ENCODE measurements at regions not wholly inside any gene's neighbourhood (a gene's known extent, or its start where the extent isn't known, plus 50 kb on each side); places are given as distances from the start of the nearest gene placed in this dataset.

DNA sequence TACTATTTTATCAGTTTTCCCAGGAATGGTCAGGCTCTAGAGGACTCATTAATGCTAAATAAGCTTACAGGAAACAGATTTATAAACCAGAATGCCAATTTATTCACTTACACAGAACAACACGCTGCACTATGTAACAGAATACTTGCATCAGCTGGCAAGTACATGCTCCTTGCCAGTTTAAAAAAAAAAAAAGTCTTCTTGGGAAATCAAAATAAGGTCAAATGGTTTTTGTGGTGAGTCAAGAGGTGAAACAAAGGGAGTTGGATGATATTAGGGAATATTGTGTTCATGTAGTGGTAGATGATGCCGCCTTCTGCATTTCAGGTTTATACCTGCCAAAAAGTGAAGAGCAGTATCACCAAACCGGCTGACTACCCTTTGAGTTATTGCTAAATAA is 1322.1 kb upstream of the ZEB2 start:
- no peak for DNase-seq

DNA sequence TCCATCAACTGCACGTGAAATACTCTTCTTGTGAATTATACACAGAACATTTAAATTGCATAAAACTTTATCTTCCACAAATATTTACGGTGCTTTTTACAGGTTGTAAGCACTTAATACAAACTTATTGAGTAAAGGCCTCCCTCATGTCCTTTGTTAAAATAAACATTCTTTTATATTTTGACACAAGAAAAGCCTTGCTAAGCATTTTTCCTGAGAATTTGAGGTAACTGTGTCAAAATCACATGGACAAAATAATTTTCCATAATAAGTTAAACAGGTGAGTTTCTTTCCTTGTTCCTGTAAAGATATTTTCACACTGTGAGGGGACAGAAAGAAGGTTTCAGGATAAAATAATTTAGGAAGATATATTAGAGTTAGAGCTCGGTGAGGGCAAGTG is 1317.1 kb upstream of the ZEB2 start:
- no peak for DNase-seq

DNA sequence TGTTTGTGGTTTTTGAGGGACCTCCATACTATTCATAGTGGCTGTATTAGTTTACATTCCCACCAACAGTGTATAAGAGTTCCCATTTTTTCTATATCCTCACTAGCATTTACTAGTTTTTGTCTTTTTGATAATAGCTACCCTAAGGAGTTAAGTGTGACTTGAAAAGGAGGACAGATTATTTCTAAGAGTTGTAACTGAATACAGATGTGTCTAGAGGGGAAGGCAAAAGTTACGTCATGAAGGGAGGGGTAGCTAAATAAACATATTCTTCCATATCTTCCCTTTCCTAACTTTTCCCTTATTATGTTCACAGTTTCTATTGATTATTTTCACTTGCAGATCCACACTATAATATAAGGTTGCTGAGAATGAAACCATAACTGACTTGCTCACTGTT is 1315.7 kb upstream of the ZEB2 start:
- DNase-seq = no peak

DNA sequence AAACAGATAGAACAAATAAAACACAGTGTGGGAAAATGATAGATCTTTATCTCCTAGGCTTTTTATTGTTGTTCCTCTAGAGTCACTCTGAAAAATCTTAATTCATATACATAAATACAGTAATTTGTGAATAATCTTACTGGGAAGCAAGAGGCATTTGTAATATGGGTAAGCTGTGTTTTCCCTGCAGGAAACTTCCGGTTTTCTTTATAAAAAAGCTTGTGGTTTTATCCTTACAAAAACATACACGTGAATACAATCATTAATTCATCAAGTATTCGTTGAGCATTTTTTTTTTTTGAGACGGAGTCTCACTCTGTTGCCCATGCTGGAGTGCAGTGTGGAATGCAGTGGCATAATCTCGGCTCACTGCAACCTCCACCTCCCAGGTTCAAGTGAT is 1312.8 kb upstream of the ZEB2 start:
- no peak for DNase-seq

DNA sequence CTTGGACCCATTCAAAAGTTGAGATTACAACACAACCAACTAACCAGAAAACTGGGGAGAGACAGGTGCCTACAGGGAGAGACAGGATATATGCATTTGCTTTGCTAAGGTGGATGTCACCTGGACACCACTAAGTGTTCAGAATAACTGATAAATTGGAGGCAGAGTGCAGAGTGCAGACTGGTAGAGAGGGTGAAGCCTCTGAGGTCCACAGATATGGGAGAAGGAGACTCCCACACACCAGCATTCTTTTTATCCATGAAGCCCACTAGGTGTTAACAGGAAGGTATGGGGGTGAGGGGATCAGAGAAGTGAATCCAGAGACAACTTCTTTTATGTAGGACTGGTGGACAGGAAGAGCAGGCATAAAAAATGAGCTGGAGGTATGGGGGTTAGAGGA is 1310.0 kb upstream of the ZEB2 start:
- no peak for DNase-seq

DNA sequence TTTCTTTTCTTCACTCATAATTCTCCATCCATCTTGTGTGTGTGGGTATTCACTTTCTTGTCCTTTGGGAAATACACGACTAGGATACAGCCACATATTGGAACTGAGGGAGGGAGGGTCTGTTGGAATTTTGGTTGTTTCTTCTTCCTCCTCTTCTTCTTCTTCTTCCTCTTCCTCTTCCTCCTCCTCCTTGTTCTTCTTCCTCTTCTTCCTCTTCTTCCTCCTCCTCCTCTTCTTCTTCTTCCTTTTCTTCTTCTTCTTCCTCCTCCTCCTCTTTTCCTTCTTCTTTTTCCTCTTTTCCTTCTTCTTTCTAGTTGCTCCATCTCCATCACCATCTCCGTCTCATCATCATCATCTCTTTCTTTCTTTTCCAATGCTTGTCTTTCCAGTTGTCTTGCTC is 1307.3 kb upstream of the ZEB2 start:
- no peak for DNase-seq

DNA sequence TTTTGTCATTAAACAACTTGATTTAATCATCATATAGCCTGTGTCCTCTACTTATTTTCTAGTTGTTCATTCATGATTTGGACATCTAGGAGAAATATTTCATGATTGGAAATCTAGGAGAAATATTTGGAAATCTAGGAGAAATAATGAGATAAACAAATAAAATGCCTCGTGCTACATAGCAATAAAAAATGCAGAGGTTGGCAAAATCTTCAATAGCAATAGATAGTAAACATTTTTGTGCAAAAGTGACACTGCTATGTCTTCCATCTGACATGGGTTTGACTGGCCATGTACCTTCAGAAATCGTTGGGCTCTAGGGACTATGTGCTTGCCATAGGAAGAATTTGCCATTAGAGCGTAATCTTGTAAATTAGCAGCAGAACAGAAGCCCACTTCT is 1304.5 kb upstream of the ZEB2 start:
- DNase-seq = no peak

DNA sequence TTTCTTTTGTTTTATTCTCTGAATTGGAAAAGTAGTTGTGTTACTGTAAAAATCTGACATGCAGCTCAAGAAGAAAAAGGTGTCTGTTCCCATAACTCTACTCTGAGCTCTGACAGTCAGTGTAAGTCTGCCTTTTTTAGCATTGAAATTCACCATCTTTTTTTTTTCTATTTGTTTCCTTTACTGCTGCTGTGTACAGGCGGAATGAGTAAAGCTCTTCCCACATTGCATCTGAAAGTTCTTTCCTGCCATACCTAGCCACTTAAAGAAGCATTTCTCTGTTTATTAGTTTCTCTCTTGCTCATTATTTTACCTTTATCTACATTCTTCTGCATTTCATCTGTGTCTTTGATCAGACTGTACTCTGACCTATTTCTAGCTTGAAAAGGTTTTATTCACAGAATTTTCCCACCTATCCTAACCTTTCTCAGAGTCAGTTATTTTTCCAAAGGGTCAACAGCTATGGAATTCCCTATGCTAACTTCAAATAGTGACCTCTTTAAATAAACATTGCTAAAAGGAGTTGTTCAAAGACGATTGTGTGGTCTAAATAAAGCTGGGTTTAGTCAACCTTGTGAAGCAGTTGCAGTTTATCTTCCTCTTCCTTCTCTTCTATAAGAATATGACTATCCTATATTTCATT is 1303.1 kb upstream of the ZEB2 start:
- no peak for DNase-seq

DNA sequence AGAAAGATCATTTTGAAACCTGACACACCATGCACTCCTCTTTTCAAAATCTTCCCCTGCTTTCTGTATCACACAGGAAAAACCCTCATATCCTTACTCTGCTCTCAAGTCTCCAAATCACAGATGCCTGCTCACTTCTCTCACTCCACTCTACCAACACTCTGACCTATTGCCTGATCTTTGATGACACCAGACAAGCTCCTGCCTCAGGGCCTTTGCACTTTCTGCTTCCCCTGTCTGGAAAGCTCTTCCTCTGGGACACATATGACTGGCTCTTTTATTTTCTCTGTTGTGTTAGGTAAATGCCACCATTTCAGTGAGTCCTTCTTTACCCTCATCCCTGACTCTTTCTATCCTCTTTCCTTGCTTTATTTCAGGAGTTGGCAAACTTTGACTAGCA is 1300.7 kb upstream of the ZEB2 start:
- DNase-seq = no peak

DNA sequence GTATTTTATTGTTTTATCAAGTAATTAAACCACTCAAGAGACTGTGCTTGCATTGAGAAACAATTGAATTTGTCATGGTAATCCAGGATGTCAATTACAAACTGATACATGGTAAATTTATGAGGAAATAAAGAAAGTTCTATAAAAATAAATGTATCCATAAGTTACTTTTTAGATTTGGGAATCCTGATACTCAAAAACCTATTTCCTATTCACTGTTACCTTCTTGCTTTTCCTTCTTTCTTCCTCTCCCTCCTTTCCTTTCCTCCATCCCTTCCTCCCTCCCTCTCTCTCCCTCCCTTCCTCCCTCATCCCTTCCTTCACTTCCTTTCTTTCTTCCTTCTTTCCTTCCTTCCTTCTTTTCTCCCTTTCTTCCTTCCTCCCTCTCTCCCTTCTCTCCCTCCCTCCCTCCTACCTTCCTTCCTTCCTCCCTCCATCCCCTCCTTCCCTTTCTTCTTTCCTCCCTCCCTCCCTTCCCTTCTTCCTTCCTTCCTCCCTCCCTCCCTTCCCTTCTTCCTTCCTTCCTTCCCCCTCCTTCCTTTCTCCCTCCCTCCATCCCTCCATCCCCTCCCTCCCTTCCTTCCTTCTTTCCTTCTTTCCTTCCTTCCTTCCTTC is 1299.1 kb upstream of the ZEB2 start:
- no peak for DNase-seq

DNA sequence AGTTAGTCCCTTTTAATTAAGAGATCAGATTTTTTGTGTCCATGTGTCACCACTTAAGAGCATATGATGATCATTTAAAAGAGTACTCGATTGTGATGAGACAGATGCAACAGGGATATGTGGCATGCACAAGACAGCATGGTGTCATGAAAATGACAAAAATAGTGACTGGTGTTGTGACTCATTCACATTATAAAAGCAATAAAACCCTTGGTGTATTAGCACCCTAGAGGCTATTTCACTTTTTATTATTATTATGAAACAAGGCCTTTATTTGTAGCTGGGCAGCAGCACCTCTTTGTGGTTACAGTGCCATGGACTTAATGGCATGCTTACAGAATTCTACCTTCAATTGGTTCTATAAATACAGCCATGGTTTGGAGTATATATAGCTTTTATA is 1296.0 kb upstream of the ZEB2 start:
- no peak for DNase-seq

DNA sequence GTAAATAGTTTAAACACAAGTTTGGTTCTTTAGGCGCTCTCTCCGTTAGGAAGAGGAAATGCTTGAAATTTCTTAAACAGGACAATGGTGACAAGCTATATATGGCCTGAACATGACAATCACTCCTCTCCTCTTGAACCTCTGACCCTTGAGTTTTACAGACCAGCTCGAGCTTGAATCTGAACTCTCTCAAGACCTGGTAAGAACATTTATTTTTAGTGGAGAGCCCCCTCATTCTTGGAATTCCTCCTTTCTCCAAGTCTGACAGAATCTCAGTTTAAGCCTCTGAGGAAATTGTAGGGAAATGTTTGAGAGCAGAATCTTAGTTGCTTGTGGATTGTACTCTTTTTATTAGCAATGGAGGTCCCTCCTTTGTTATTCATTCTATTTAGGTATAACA is 1293.6 kb upstream of the ZEB2 start:
- DNase-seq = no peak

DNA sequence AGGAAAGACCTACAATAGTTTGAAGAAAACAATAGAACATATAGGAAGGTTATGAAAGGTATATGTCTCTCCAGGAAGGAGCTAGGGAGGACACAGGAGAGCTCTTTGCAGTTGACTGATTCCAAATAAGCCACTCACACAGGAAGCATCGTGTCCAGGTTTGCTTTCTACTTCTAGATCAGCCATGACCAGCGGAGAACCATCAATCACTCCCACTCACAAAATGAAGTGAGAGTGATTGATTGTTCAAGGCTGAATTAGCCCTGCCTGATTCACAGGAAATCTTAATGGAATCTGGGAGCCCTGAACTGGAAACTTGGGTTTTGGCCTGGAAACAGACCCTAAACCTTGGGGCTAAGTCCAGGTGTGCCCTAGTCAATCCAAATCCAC is 1292.2 kb upstream of the ZEB2 start:
- DNase-seq = no peak

DNA sequence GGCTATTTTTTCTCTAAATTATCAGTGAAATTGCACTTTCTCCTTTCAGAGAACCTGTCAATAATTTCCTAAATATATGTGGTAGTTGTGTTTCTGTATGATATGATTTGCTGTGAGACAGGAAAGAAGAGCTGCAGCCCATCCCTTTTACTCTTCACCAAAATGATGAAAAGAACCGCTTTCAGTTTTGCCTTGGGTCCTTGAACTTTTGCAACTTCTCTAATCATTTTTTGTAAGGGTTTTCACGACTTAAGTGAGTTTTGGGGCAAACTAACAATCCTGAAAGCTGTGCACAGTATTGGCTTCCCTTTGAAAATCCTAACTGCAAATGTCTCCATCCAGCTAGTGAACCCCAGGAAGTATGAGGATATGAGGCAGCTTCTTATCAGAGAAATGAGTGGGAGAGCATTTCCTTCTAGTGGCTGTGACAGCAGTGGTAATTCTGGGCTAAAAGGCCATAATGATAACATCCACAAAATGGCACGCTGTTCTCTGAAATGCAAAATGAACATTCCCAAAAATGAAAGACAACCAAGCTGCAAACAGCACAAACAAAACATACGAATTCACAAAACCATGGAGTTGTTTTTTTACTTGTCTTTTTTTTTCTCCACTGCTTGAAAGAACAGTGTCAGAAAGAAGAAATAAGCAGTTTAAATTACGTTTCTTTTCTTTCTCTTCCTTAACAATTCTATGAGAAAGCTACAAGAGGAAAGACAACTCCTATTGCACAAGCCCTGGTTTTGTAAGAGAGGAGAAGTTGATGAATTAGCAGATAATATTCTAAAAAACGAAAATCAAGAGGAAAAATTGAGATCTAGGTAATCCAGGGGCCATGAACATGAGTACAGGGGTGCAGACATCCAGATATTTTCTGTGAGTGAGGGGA is 1291.6 kb upstream of the ZEB2 start:
- no peak for DNase-seq

DNA sequence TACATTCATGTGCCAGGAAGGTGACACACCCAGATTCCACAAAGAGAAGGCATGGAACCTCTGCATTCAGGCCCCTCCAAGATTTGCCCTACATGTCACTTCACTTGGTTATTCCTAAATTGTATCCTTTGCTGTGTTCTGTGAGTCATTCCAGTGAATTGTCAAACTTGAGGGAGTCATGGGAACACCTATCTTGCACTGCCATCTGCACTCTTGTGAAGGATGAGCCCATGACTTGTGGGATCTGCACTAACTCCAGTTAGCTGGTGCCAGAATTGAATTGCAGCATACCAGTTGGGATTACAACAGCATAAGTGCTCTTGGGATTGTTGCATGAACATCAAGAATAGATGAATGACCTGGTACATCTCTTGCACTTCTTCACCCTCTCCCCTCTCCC is 1288.0 kb upstream of the ZEB2 start:
- no peak for DNase-seq

DNA sequence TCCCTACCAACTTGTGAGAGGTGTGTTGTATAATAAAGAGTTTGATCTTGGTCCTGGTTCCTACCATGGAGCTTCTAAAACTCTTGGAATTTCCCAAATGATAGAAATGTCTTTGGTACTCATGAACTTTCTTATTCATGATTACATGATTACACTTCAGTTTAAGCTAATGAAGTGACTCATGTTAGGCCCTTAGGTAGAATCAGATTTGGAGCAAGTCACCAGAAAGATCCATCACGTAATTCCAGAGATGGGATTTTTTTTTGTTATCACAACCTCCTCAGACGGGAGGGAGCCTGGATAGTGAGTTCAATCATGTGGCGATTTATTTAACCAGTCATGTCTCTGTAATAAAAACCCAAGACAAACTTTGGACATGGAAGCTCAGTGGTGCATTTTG is 1287.6 kb upstream of the ZEB2 start:
- no peak for DNase-seq

DNA sequence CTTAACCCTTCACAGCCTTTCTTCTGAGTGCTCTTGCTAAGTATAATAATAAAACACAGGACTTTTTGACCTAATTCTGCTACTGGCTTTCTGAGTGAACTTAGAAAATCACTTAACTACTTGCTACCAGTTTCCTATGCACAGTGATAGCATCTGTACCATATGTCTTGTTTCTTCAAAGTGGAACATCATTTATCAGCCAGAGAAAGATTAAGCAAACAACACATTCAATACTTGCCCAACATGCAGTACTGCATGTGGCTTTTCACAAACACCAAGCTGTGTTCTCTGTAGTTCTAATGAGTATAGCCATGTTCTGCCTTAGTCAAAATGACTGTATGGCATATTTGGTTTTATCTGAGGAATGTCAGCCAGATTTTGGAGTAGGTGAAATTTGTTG is 1286.6 kb upstream of the ZEB2 start:
- no peak for DNase-seq

DNA sequence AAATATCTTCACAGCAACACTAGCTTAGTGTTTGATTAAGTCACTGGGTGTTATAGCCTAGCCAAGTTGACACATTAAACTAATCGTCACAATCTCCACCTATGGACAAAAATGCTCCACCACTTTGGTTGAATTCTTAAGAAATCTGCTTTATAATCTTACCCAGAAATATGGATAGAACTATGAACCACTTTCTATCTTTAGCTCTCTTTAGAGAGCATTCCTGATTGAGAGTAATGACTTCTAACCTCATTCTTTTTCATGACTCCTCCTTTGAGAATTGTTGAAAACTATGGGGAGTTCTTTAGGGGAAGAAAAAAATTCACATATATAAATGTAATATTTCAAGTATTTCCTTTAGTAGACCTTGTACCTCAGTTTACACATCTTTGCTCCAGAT is 1282.2 kb upstream of the ZEB2 start:
- DNase-seq = no peak

DNA sequence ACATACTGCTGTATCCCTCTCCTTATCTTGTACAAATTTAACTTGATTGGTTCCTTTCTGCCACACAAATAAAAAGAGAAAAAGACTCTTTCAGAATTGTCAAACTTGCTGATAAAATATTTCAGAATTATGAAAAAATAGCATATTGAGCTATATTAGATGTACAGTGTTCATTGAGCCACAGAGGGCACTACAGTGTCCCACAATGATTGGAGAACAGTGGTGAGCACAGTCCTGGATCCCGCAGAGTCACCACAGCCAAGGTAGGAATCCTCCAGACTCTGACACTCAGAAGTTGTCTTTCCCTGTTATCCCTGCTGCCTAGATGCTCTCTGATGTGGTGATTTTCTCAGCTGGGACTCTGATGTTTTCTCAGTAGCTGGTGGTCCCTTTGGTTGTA is 1281.3 kb upstream of the ZEB2 start:
- DNase-seq = no peak

DNA sequence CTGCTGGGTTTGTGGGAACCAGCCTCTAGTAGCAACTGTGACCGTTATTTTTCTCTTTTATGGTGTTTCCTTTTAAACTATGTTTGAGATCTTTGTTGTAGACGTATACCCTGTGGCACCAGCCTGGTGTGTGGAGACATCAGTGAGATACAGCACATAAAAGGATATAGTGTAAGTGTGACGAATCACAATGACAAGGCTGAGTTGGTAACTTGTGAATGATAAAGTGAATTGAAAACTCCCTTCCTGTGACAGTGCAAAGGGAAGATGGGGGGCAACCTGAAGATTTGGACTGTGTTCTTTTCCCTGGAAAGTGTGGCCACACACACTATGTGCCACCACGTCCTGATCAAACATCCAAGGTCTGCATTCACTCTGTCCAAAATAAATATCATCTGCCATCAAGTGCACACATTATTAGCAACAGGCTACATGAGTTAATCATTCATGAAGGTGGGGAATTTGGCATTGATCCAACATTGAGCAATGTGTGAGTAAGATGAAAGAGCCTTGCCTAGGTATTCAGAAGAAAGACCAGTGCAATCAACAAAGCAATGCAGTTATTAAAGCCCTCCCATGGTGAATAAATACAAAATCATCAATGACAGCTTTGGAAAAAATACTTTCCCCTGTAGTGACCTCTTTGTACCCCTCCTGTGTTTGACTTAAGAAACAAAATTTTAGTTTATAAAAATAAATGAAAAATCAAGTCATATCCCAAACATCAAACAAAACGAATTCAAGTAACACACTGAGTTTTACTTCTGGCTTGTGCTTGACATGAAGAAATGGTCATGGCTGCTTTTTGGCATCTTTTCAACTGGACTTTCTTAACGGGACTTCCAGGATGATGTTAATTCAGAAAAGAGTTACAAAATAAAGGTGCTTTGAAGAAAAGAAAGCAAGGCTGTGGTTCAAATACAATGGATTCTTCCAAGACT is 1280.5 kb upstream of the ZEB2 start:
- no peak for DNase-seq

DNA sequence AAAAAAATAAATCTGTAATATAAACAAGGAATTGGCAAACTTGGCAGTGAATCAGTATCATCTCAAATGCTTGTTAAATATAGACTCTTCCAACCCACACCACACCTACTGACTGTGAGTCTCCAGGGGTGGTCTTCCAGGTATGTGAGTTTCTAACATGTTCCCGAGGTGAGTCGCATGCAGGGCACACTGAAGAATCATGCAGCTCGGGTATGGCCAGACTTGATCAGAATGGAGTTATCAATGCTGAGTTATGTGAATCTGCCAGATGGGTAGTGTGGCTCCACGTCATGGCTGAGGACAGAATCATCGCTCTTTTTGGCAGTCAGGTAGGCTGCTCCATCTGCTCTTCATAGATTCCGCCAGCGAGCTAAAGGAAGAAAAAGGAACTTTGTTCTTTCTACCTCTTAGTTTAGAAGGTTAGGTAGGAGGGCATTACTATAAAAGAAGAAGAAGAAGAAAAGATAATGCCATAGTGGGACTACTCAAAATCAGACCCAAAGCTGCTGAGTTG is 1279.7 kb upstream of the ZEB2 start:
- no peak for DNase-seq

DNA sequence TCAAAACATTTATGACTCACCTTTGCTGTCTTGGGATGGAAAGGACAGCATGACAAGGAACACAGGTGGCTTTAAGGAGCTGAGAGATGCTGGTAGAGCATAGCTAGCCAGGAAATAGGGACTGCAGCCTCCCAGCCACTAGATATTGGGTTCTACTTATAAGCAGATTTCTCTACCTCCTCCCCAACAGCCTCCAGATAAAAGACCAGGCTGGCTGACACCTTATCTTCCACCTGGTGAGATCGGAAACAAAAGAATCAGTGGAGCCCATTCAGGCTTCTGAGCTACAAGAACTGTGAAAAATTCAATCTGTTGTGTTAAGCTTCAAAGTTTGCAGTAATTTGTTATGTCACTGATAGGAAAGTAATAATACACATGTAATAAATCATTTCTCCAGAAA is 1278.5 kb upstream of the ZEB2 start:
- DNase-seq = no peak

DNA sequence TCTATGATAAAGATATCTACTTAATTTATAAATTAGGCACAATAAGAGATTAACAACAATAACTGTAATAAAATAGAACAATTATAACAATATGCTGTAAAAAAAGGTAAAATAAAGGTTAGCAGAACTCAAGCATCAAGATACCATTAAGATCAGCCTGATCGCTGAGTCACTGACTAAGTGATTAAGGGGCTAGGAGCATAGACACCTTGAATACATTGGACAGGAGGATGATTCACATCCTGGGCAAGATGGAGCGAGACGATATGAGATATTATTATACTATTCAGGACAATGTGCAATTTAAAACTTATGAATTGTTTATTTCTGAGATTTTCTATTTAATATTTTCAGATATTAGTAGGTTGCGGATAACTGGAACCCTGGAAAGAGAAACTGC is 1277.8 kb upstream of the ZEB2 start:
- DNase-seq = no peak

All from stimulated activated naive CD4-positive, alpha-beta T cell (primary cell).